Kidney (tissue), 13 donors: ENCODE measurements at regions not wholly inside any gene's neighbourhood (a gene's known extent, or its start where the extent isn't known, plus 50 kb on each side); places are given as distances from the start of the nearest gene placed in this dataset.

Experiments
- DNase-seq, 5 donors: peaks; one replicate each; pipeline ENCODE4 v3.0.0-alpha.2; 2013 to 2020
- FAIRE-seq: peaks from 2 replicates; lab custom pipeline; 2012; peaks lifted over from hg19 to GRCh38; lab: Jason Lieb, UNC
- H3K27ac ChIP-seq, 2 donors: one replicate each; pipeline ENCODE4 v1.7.0; 2013; ENCODE audit warnings: low read depth in 2 of 2, low read length in 2 of 2, inconsistent platforms in 1 of 2
- H3K27me3 ChIP-seq: one replicate; pipeline ENCODE4 v1.7.1; 2013; ENCODE audit warnings: low read length, inconsistent platforms; ENCODE audit not compliant: control insufficient read depth, insufficient read depth
- H3K36me3 ChIP-seq, 3 donors: one replicate each; pipeline versions ENCODE4 v1.7.0 to v1.7.1; 2013; ENCODE audit warnings: low read length in 3 of 3, control low read depth in 1 of 3, inconsistent platforms in 1 of 3; ENCODE audit not compliant: insufficient read depth in 3 of 3, control insufficient read depth in 2 of 3
- H3K4me1 ChIP-seq, 3 donors: one replicate each; pipeline versions ENCODE4 v1.7.0 to v1.7.1; 2013; ENCODE audit warnings: low read length in 3 of 3, inconsistent platforms in 1 of 3, low read depth in 1 of 3; ENCODE audit not compliant: control insufficient read depth in 2 of 3, insufficient read depth in 2 of 3
- H3K4me3 ChIP-seq, 3 donors: one replicate each; pipeline versions ENCODE4 v1.7.0 to v1.8.1; 2013; ENCODE audit warnings: low read length in 3 of 3, control low read depth in 1 of 3, inconsistent platforms in 1 of 3
- H3K9ac ChIP-seq, 3 donors: one replicate each; pipeline versions ENCODE4 v1.7.0 to v1.7.1; 2013; ENCODE audit warnings: low read length in 3 of 3, control low read depth in 1 of 3, inconsistent platforms in 1 of 3
- H3K9me3 ChIP-seq, 3 donors: one replicate each; pipeline versions ENCODE4 v1.7.0 to v1.7.1; 2013; ENCODE audit warnings: low read length in 3 of 3, control low read depth in 1 of 3, inconsistent platforms in 1 of 3; ENCODE audit not compliant: control insufficient read depth in 2 of 3, insufficient read depth in 1 of 3
- CTCF ChIP-seq: IDR thresholded peaks from 3 replicates; pipeline ENCODE4 v1.5.1; 2012; ENCODE audit warnings: mild to moderate bottlenecking, moderate library complexity, borderline replicate concordance; ENCODE audit not compliant: insufficient read depth; ENCODE audit errors: extremely low read depth
- intact Hi-C: fragments of 100-400 bp; cut with DNase I; formaldehyde crosslinking; loops from one replicate; pipeline ENCODE4 v1.11.1; 2022
- donor health status: control.
- donor health status: control.
- donor health status: control.
- donor health status: control.
- donor health status: control.
- donor health status: DM: yes; HTN: yes; CAD: no.
- donor health status: Normal renal cell carcinoma (clear cell type).

- Histone ChIP-seq H3K4me1 (no peaks in the 10 kb centered on the region), H3K27me3 (no peaks in the 10 kb centered on the region), H3K27ac (no peak overlapping the region), H3K9me3 (peaks cover 0 to 4% (median 0%) of the 10 kb centered on the region in 3 donors), H3K4me3 (no peak overlapping the region), H3K9ac (no peak overlapping the region), H3K36me3 (no peaks in the 10 kb centered on the region)
- FAIRE-seq (no peak), DNase-seq (peak in 3 of 5 donors; percentile 15 to 91 (median 33))
- TF ChIP-seq CTCF, result no peak
- intact Hi-C loops, result no loop called here
Observed at GRCh38 chr2:149860276-149860921, 272.8 kb upstream of the MMADHC start.

DNA sequence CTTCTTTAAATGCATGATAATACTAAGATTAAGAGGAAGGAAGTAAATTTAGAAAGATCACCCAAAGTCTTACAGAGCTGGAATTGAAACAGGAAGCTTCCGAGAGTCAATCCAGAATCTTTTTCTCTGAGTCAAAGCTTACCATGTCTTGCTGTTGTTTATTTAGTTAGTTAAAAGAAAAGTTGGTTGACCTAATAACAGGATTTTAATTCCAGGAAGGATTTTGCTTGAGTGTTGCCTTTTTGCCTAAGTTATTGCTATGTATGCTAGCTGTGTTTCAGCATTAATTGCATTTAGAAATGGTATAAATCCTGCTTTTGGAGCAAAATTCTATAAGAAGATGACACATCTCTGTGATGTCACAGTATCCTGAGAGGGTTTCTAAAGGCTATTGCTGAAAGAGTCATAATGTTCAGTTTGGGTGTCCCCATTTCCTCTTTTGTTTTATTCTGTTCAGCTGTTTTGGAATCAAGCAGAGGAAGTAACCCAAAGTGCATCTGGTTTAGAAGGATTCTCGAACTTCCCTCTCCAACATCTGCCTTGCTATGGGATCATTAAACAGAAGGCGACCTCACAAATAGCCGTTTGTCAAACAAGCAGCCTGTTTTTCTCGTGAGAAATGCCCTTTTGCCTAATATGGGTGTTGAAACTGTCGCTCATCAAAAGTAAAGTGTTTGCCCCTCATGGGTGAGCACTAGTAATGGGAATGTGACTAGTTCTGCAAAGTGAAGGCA is 271.5 kb upstream of the MMADHC start:
- no peak overlapping the region for H3K27ac ChIP-seq
- H3K4me3 ChIP-seq, result no peak overlapping the region
- no peaks in the 10 kb centered on the region for H3K36me3 ChIP-seq
- DNase-seq (peak in 1 of 5 donors; percentile 29), FAIRE-seq (no peak)
- H3K9ac ChIP-seq, result no peak overlapping the region
- no peak for TF ChIP-seq CTCF
- no peaks in the 10 kb centered on the region for H3K27me3 ChIP-seq
- H3K4me1 ChIP-seq, result no peaks in the 10 kb centered on the region
- peaks cover 0 to 4% (median 0%) of the 10 kb centered on the region in 3 donors for H3K9me3 ChIP-seq
- intact Hi-C loops, result no loop called here

DNA sequence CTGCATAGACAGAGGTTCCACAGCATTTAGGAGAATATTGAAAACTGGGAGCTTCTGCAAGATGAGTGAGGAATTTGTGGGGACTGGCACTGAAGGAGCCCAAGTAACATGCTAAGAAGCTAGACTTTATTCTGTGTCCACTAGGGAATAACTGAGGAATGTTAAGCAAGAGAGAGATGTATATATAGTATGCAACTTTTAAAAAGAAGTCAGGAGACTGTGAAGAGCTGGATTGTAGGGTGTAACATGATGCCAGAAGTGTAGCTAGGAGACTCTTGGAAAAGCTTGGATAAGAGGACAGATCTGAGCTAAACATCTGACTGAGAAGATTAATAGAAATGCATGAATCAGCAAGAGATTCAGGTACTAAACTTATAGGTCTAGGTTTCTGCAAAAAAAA is 270.6 kb upstream of the MMADHC start:
- Histone ChIP-seq H3K36me3 (no peaks in the 10 kb centered on the region), H3K4me1 (no peaks in the 10 kb centered on the region), H3K27ac (no peak overlapping the region), H3K9ac (no peak overlapping the region), H3K27me3 (no peaks in the 10 kb centered on the region), H3K4me3 (no peak overlapping the region), H3K9me3 (peaks cover 0 to 4% (median 0%) of the 10 kb centered on the region in 3 donors)
- no peak for TF ChIP-seq CTCF
- intact Hi-C loops, result no loop called here
- no peak for FAIRE-seq
- no peak for DNase-seq
